SK-N-SH (cell line): ENCODE measurements at regions not wholly inside any gene's neighbourhood (a gene's known extent, or its start where the extent isn't known, plus 50 kb on each side); places are given as distances from the start of the nearest gene placed in this dataset.

Experiments used
- CTCF ChIA-PET: fragments of 300-600, 350-600 bp; formaldehyde crosslinking; extraction: SDS; loops from one replicate; lab custom pipeline; 2021; lab: Yijun Ruan, JAX
- POLR2A ChIA-PET: fragments of 350-600 bp; sonication (Branson Sonifier 250); formaldehyde crosslinking; extraction: SDS; loops from one replicate; lab custom pipeline; 2020; ENCODE audit warnings: antibody characterized with exemption, inconsistent platforms; lab: Yijun Ruan, JAX
- DNase-seq: peaks from one replicate; pipeline ENCODE4 v3.0.0; 2012
- H2AFZ ChIP-seq: fragments of 200-600 bp; sonication (generic); 2 replicates; pipeline ENCODE4 v1.8.1; 2016; ENCODE audit warnings: antibody characterized with exemption, mild to moderate bottlenecking, low read depth
- H3F3A ChIP-seq: fragments of 200-600 bp; sonication (generic); replicated peaks from 2 replicates; pipeline ENCODE3; 2016; ENCODE audit warnings: antibody characterized with exemption, mild to moderate bottlenecking; ENCODE audit not compliant: insufficient read depth
- H3K27ac ChIP-seq, 2 experiments: fragments of 200-500 bp in 1 of 2; fragments of 200-600 bp in 1 of 2; sonication (Bioruptor generic) in 1 of 2; sonication (generic), shearing (Covaris generic) in 1 of 2; 2 replicates each; pipeline versions ENCODE4 v1.5.1 to v1.6.1; 2014 to 2016; ENCODE audit warnings: low read depth in 2 of 2, inconsistent platforms in 1 of 2, low read length in 1 of 2, mild to moderate bottlenecking in 1 of 2, mixed read lengths in 1 of 2
- H3K27me3 ChIP-seq: fragments of 200-600 bp; sonication (generic), shearing (Covaris generic); 2 replicates; pipeline ENCODE4 v1.6.1; 2016; ENCODE audit warnings: mixed run types; ENCODE audit not compliant: insufficient read depth
- H3K36me3 ChIP-seq, 2 experiments: fragments of 200-500 bp in 1 of 2; fragments of 200-600 bp in 1 of 2; sonication (Bioruptor generic) in 1 of 2; sonication (generic) in 1 of 2; replicated peaks in 1 of 2; 2 replicates each; pipeline versions ENCODE3 to v1.5.1; 2014 to 2016; ENCODE audit warnings: low read length in 1 of 2, mild to moderate bottlenecking in 1 of 2; ENCODE audit not compliant: insufficient read depth in 2 of 2, control insufficient read depth in 1 of 2
- H3K4me1 ChIP-seq, 2 experiments: fragments of 200-500 bp in 1 of 2; fragments of 200-600 bp in 1 of 2; sonication (Bioruptor generic) in 1 of 2; sonication (generic), shearing (Covaris generic) in 1 of 2; 2 replicates each; pipeline versions ENCODE4 v1.5.1 to v1.6.1; 2014 to 2016; ENCODE audit warnings: low read depth in 1 of 2, low read length in 1 of 2, mixed run types in 1 of 2; ENCODE audit not compliant: insufficient read depth in 2 of 2, control insufficient read depth in 1 of 2
- H3K4me2 ChIP-seq: fragments of 200-600 bp; sonication (generic), shearing (Covaris generic); 2 replicates; pipeline ENCODE4 v1.6.1; 2017; ENCODE audit warnings: mixed run types
- H3K4me3 ChIP-seq, 2 experiments: fragments of 200-500 bp in 1 of 2; fragments of 200-600 bp in 1 of 2; sonication (Bioruptor generic) in 1 of 2; sonication (generic), shearing (Covaris generic) in 1 of 2; 2 replicates each; pipeline versions ENCODE4 v1.5.1 to v1.8.1; 2014 to 2016; ENCODE audit warnings: low read depth in 2 of 2, inconsistent platforms in 1 of 2, low read length in 1 of 2, mild to moderate bottlenecking in 1 of 2, mixed read lengths in 1 of 2, moderate library complexity in 1 of 2
- H3K79me2 ChIP-seq: fragments of 200-600 bp; sonication (generic); 2 replicates; pipeline ENCODE4 v1.8.1; 2017; ENCODE audit warnings: mild to moderate bottlenecking; ENCODE audit not compliant: insufficient read depth
- H3K9ac ChIP-seq: fragments of 200-600 bp; sonication (generic); 2 replicates; pipeline ENCODE4 v1.6.1; 2017; ENCODE audit warnings: mixed run types
- H3K9me2 ChIP-seq: fragments of 200-600 bp; sonication (generic); 2 replicates; pipeline ENCODE4 v1.6.1; 2017; ENCODE audit warnings: mixed run types
- H3K9me3 ChIP-seq: fragments of 200-600 bp; sonication (generic); 2 replicates; pipeline ENCODE4 v1.6.1; 2017; ENCODE audit warnings: mixed run types, mild to moderate bottlenecking, moderate library complexity
- H4K20me1 ChIP-seq: fragments of 200-600 bp; sonication (generic); 2 replicates; pipeline ENCODE4 v1.6.1; 2017; ENCODE audit warnings: mild to moderate bottlenecking, mixed run types; ENCODE audit not compliant: insufficient read depth
- EZH2phosphoT487 ChIP-seq: fragments of 200-600 bp; sonication (generic); IDR thresholded peaks from 2 replicates; pipeline ENCODE4 v1.6.1; 2017; ENCODE audit warnings: low read depth, mixed run types, mild to moderate bottlenecking, antibody characterized with exemption, moderate library complexity, borderline replicate concordance
- FOSL2 ChIP-seq: IDR thresholded peaks from 2 replicates; pipeline ENCODE4 v1.4.0; 2012; ENCODE audit warnings: low read depth, mild to moderate bottlenecking, moderate library complexity, borderline replicate concordance
- FOXJ3 ChIP-seq: sonication (generic); formaldehyde crosslinking; IDR thresholded peaks from 2 replicates; pipeline ENCODE4 v1.5.1; 2020; ENCODE audit warnings: mild to moderate bottlenecking, missing genetic modification reagents
- FOXM1 ChIP-seq: IDR thresholded peaks from 2 replicates; pipeline ENCODE4 v1.4.0; 2012; ENCODE audit warnings: low read depth, mild to moderate bottlenecking
- GABPA ChIP-seq: IDR thresholded peaks from 2 replicates; pipeline ENCODE4 v1.4.0; 2012; ENCODE audit warnings: low read depth, mild to moderate bottlenecking
- GATA2 ChIP-seq: sonication (generic); formaldehyde crosslinking; IDR thresholded peaks from 2 replicates; pipeline ENCODE4 v1.5.0; 2020; ENCODE audit warnings: mild to moderate bottlenecking, missing genetic modification reagents
- MAX ChIP-seq: IDR thresholded peaks from 2 replicates; pipeline ENCODE4 v1.4.0; 2012; ENCODE audit warnings: low read depth
- MXI1 ChIP-seq: IDR thresholded peaks from 2 replicates; pipeline ENCODE4 v1.6.1; 2012; ENCODE audit warnings: mild to moderate bottlenecking, low read depth, low read length, improper control_type of control experiment
- NRF1 ChIP-seq: IDR thresholded peaks from 2 replicates; pipeline ENCODE4 v1.6.1; 2012; ENCODE audit warnings: low read depth, mild to moderate bottlenecking, low read length
- POLR2AphosphoS5 ChIP-seq: IDR thresholded peaks from 2 replicates; pipeline ENCODE4 v1.6.1; 2012; ENCODE audit warnings: low read depth, low read length
- RAD21 ChIP-seq: IDR thresholded peaks from 2 replicates; pipeline ENCODE4 v1.6.1; 2012; ENCODE audit warnings: mild to moderate bottlenecking, low read length
- RCOR1 ChIP-seq: fragments of 150-350 bp; IDR thresholded peaks from 2 replicates; pipeline ENCODE4 v1.6.1; 2017; ENCODE audit warnings: antibody characterized with exemption, low read length
- REST ChIP-seq: IDR thresholded peaks from 2 replicates; pipeline ENCODE4 v1.6.1; 2012; ENCODE audit warnings: mild to moderate bottlenecking, low read depth, low read length, moderate library complexity
- RXRA ChIP-seq: IDR thresholded peaks from 2 replicates; pipeline ENCODE4 v1.4.0; 2012; ENCODE audit warnings: low read depth, mild to moderate bottlenecking, borderline replicate concordance
- SMC3 ChIP-seq: IDR thresholded peaks from 2 replicates; pipeline ENCODE4 v1.6.1; 2012; ENCODE audit warnings: low read depth, low read length, improper control_type of control experiment
- TCF12 ChIP-seq: IDR thresholded peaks from 2 replicates; pipeline ENCODE4 v1.4.0; 2012
- TEAD4 ChIP-seq: IDR thresholded peaks from 2 replicates; pipeline ENCODE4 v1.4.0; 2012; ENCODE audit warnings: mild to moderate bottlenecking, borderline replicate concordance; ENCODE audit not compliant: insufficient read depth
- USF1 ChIP-seq: IDR thresholded peaks from 2 replicates; pipeline ENCODE4 v1.4.0; 2012; ENCODE audit warnings: low read depth, borderline replicate concordance
- USF2 ChIP-seq: fragments of 150-350 bp; IDR thresholded peaks from 2 replicates; pipeline ENCODE4 v1.6.1; 2017; ENCODE audit warnings: antibody characterized with exemption, low read length, low read depth, borderline replicate concordance
- ZBTB33 ChIP-seq: IDR thresholded peaks from 2 replicates; pipeline ENCODE4 v1.4.0; 2012; ENCODE audit warnings: low read depth, borderline replicate concordance
- WGBS: methylation state at CpG from one replicate; pipeline ENCODE4 v1.1.6; 2017; ENCODE audit warnings: low lambda C conversion rate; 5-methylcytosine and 5-hydroxymethylcytosine counted together

GRCh38 chr14:84001023-84001422 lies 1528.9 kb upstream of the FLRT2 start:
- TF ChIP-seq USF2 (no peak), GATA2 (CRISPR knock-in tag) (no peak), TEAD4 (no peak), FOXJ3 (CRISPR knock-in tag) (no peak), MXI1 (no peak), REST (no peak), TCF12 (no peak), NRF1 (no peak), RCOR1 (no peak), ZBTB33 (no peak), RAD21 (no peak), SMC3 (no peak), USF1 (no peak), POLR2AphosphoS5 (no peak), FOSL2 (no peak), EZH2phosphoT487 (no peak), GABPA (no peak), RXRA (no peak), MAX (no peak), FOXM1 (no peak)
- no peaks in the 10 kb centered on the region for H3K79me2 ChIP-seq
- H3K9me3 ChIP-seq, result no peaks in the 10 kb centered on the region
- no peak overlapping the region for H3K4me3 ChIP-seq
- POLR2A ChIA-PET, result no interaction called here
- H3K9ac ChIP-seq, result no peak overlapping the region
- H3K36me3 ChIP-seq, result no peaks in the 10 kb centered on the region
- H3K4me2 ChIP-seq, result no peak overlapping the region
- no peak overlapping the region for H2AFZ ChIP-seq
- CTCF ChIA-PET, result no interaction called here
- no peaks in the 10 kb centered on the region for H3K4me1 ChIP-seq
- DNase-seq, result no peak
- WGBS, result 9% methylated on average over 3 of the region's 3 CpGs
- H3K27me3 ChIP-seq, result no peaks in the 10 kb centered on the region
- no peaks in the 10 kb centered on the region for H3K9me2 ChIP-seq
- no peaks in the 10 kb centered on the region for H3F3A ChIP-seq
- no peaks in the 10 kb centered on the region for H4K20me1 ChIP-seq
- no peak overlapping the region for H3K27ac ChIP-seq
